HUDEP-2 (cell line): ENCODE measurements at regions not wholly inside any gene's neighbourhood (a gene's known extent, or its start where the extent isn't known, plus 50 kb on each side); places are given as distances from the start of the nearest gene placed in this dataset.
A peak's percentile ranks its signal among the peaks of the same experiment; 100 is the strongest.

Experiments
- DNase-seq, 76 experiments: peaks; one replicate each; lab custom pipeline; 2025; ENCODE audit not compliant: unreplicated experiment in 76 of 76; lab: John Stamatoyannopoulos, UW

DNA sequence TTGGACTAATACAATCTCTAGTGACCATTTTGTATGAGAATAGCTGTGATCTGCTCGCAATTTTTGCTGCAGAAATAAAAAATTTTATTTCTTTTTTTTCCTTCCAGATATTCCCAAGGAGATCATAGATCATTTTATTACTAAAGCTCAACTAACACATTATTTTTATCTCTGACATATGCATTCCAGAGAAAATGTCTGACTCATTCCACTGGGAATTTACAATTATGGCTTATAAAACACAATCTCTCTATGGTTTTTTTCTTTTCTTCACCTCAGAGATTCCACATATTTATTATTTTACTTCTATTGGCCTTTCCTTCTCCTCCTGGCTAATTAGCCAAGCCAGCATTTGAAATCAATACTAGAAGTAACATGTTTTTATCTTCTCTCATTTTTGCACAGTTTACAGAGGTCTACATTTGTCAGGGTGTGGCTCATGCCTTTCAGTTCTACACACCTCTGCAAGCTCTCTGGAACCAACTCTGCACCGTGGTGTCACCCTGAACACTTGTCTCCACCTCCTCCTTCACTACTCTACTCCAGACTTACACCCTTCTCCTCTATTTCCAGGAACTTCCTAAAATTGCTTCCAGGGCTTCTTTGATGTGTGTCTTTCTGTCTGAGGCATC is 59.8 kb upstream of the GPM6A start:
- no peak for DNase-seq

DNA sequence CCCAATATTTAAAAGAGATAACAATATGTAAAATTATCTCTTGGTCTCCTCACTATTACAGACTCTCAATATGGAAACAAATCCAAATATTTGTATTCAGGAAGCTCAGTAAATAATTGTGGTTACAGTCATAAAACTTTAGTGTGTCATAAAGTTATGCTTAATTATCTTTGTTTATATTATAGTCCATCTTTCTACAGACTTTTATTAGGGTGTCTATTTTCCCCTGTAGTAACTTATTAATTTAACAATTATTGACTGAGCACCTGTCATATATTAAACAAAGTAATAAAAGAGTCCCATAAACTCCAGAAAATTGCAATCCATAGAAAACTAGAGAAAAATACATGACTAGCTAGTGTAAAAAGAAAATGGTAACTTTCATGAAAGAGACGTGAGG is 61.6 kb upstream of the GPM6A start:
- no peak for DNase-seq

DNA sequence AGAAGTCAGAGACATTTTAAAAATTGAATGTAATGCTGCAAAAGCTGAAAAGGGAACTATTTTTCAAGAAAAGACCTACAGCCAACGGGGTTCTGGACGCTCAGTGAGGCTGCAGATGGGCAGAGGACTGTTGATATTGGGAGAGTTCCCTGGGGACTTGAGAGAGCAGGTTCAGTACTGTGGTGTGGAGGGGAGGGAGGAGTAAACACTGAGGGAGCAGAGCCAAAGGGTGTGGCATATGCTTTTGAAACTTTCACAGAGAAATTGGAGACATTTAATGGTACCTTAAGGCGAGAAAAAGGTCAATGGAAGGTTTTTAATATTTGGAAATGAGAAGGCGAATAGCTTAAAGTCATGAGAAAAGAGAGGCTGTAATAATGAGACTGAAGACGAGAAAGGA is 62.2 kb upstream of the GPM6A start:
- DNase-seq = no peak

- no peak for DNase-seq
These were observed 64.1 kb upstream of the GPM6A start for GRCh38 chr4:175875993-175876771.

- no peak for DNase-seq
These were observed 70.8 kb upstream of the GPM6A start for GRCh38 chr4:175882891-175883290.

DNA sequence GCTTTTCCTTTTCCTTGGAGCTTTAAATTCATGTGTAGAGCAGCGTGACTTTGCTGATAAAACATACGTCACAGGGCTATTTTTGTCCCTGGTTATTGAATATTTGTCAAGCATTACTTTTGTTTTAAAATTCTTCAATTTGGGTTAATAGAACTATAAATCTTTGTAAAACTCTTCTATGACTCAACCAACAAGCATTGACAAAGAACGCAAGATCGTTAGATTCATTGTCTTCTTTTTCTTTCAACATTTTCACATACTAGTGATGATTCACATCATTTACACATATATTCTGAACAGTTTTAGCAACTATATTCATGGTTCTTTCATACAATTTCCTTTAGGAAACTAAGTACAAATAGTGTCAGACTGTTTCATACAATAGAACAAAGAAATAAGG is 72.0 kb upstream of the GPM6A start:
- no peak for DNase-seq

DNA sequence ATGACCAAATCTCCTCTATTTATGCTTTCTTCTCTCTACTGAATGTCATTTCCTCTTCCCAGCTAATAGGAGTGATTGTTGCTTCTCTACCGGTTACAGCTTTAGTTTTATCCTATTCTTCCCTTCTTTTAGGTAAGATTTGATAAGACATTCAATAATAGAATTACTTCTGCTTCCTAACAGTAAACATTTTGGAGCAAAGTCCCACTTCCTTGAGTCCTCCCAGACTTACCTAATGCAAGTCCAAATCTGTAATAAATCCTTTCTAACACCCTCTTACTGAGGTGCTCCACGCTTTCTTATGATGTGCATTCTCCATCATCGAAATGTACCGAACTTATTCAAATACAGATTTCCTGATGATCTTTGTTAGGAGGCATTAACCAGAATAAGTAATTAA is 79.2 kb upstream of the GPM6A start:
- no peak for DNase-seq

DNA sequence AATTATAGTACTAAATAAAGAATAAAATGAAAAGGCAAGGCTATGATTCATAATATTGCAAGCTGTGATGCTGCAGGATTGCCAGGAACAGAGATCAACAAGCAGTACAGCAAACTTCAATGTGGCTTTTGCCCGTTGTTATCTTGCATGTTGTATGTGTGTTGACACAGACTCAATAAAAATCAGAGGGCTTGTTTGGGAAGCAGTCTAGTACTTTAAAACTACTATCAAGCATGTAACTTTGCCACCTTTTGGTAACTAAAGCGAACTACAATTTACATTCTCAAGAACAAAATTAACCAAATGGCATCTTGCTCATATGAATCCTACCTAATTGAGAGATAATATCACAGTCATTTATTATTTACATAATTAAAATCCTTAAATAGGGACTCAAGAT is 79.8 kb upstream of the GPM6A start:
- peak in 2 of 76 experiments; percentile 2 to 4 for DNase-seq

GRCh38 chr4:175905925-175906324 is 93.9 kb upstream of the GPM6A start:
- no peak for DNase-seq

DNA sequence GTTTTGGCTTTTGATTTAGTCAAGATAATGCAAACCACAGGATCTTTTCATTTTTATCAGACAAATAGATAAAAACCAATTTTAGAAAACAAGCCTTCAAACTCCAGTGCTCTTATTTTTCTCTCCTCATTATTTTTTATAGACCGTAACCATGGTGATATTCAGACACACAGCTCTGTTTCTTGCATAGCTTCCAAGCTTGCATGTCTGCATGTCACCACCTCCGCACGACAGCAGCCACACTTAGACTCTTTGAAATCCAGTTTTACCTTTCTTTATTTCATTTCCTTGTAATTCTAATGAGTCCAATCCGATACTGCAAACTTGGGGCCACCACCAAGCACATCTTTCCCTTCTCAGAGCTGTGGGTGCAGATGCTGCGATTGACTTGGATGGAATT is 94.3 kb upstream of the GPM6A start:
- DNase-seq = no peak

DNA sequence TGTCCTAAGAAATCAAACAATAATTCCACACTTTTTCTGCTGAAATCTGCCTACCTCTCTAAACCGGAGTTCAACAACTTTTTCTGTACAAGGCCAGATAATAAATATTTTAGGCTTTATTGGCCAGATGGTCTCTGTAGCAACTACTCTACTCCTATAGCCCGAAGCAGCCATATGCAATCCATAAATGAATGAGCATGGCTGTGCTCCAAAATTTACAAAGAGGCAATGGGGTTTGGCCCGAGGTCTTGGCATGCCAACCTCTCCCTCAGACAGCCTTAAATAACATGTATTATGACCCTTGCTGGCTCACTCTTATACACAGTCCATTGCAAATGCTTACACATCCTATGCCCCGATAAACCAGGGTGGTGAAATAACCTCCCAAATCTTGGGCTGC is 98.6 kb upstream of the GPM6A start:
- DNase-seq = no peak

DNA sequence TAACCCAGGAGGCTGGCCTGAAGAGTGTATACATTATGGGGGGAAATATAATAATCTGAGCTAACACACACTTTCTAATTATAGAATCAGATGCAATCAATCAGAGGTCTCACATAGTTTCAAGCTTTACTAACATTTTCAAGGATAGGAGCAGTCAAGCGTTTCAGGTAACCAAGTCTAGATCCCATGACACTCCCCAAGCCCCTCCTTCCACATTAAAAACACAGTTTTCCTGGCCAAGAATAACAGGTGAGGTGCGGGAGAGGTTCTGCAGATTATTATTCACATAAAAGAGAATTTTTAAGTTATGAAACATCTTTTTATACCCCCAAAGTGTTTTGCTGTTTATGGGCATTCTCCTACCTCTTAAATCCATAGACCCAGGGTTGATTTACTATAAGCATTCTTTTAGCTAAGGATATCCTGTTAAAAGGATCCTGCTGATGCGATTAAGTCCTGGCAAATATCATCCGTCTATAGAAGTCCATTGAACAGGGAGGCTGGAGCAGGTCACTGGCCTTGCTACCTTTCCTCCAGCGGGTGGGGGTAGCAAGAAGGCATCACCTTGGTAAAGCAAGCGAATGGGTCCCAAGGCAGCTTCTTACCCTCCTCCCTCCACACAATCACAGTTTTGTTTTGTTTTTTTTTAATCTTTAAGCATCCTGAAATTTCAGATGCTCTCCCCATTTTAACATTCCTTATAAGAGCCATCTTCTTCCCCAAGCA is 104.7 kb upstream of the GPM6A start:
- no peak for DNase-seq

GRCh38 chr4:175927121-175927520 is 115.1 kb upstream of the GPM6A start:
- no peak for DNase-seq

DNA sequence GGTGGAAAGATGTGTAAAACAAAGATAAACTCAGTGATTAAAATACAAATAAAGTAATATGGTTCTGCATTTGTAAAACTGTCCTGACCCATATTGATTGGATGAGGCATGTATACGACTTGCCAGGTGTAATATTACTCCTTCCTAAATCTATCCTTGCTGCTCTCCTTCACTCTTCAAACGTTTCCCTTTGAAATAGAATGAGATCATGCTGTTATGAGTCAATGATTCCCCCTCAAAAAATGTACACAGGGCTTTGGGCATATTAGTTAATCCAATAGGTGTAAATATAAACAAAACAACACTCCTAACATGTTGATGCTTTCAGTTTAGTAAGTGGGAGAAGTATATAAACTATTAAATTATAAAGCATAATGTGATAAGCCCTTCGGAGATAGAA is 117.4 kb upstream of the GPM6A start:
- DNase-seq = no peak

DNA sequence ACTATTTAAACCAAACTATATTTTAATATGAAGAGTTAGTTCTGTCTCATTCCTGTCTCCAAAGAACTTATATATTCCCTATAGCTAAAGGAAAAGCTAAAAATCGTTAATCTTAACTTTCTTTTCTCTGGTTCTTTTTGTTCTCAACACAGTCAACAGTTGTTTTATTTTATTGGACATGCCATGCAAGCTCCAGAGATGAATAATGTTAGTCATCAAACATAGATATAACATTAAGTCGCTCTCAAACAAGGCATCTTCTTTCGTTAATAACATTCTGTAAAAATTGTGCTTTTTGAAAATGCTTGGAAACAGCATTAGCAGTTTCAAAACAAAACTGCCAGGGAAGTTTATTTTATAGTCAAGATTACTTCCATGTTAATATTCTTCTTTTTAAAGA is 117.9 kb upstream of the GPM6A start:
- DNase-seq = no peak

- DNase-seq = no peak
These were observed 118.4 kb upstream of the GPM6A start for GRCh38 chr4:175930471-175930870.

DNA sequence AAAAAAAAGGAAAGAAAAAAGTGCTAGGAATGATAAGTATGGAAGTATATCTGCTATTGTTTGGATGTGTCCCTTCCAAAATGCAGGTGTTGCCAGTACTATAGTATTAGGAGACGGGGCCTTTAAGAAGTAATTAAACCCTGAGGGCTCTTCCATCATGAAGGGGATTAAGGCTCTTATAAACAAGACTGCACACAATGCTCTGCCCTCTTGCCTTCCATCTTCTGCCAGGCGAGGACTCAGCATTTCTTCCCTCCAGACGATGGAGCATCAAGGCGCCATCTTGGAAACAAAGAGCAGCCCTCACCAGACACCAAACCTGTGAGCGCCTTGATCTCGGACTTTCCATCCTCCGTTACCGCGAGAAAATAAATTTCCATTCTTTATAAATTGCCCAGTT is 120.1 kb upstream of the GPM6A start:
- no peak for DNase-seq

DNA sequence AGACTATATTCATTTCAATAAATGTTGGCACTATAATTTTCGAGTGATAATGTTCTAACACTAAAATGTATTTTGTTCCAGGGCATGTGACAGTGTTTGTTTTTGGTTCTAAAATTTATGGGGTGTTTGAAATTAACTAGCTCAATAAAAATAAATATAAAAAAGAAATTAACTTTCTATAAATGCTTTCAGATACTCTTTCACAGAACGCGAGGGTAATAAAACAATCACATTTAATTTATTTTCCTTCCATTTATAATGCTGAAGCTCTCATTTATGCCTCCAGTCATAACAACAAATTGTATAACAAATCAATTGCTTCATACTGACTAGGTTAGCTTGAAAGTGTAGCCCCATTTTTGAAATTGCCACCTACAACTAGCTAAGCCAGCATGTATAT is 122.4 kb upstream of the GPM6A start:
- no peak for DNase-seq

- DNase-seq = no peak
These were observed 123.1 kb upstream of the GPM6A start for GRCh38 chr4:175935016-175935661.

GRCh38 chr4:175944126-175944910 is 121.3 kb upstream of the WDR17 start:
- no peak for DNase-seq
